Hematopoietic multipotent progenitor cell treated with erythropoietin and hydrocortisone succinate and interleukin-3 and kit ligand, for 4 days (in vitro differentiated cells): ENCODE measurements at regions not wholly inside any gene's neighbourhood (a gene's known extent, or its start where the extent isn't known, plus 50 kb on each side); places are given as distances from the start of the nearest gene placed in this dataset.

Experiments used
- DNase-seq: peaks from one replicate; pipeline ENCODE4 v3.0.0-alpha.2; 2015

DNA sequence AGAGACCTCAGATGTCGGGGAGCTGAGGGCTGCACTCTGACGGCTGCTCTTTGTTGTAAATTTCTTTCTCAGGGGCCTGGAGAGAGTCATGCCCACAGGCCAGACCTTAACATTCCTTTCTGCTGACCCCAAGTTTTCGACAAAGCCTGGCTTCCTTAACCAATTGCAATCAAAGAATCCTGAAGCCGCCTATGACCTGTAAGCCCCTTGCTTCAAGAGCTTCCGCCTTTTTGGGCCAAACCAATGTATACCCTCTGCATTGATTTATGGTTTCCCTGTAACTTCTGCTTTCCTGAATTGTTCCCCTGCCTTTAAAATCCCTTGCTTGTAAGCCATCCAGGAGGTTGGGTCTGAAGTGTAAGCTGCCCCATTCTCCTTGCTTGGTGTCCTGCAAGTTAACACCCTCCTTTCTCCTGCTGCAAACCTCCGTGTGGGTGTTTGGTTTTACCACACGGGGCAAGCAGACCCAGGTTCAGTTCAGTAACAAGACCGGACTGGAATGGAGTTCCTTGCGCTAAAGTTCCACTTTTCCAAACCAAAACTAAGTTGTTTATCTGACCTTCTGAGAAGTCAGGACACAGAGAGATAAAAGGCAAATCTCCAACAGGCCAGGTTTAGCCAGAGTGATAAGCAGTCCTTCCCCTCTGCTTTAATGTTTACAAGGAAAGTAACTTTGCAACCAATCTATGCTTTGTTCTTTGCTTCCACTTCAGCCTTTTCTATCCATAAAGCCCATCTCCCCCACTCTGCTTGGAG is 141.6 kb downstream of the KCNJ12 start:
- DNase-seq: peak; percentile 31

DNA sequence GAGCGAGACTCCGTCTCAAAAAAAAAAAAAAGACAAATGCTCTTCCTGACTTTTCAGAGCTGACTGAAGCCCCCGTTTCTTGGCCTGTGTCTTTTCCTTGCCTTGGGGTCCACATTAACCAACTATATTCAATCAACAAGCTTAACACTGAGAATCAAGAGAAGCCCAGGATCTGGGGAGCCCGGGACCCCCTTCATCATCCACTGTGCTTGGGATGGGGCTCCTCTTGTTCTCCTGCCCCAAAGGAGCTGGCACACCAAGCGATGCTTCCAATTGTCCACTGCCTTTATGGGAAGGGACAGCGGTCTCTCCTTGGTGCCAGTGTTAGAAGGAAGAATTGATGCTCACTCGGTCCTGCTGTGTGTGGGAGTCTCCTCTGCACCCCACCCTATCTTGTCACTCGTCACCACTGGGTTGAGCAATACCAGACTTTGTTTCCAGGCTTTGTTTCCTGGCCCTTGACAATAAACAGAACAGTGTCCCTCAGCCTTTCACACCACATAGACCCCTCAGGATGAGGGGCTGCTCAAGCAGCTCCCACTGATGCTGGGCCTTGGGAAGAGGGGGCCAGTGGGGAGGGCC is 146.7 kb downstream of the KCNJ12 start:
- no peak for DNase-seq

DNA sequence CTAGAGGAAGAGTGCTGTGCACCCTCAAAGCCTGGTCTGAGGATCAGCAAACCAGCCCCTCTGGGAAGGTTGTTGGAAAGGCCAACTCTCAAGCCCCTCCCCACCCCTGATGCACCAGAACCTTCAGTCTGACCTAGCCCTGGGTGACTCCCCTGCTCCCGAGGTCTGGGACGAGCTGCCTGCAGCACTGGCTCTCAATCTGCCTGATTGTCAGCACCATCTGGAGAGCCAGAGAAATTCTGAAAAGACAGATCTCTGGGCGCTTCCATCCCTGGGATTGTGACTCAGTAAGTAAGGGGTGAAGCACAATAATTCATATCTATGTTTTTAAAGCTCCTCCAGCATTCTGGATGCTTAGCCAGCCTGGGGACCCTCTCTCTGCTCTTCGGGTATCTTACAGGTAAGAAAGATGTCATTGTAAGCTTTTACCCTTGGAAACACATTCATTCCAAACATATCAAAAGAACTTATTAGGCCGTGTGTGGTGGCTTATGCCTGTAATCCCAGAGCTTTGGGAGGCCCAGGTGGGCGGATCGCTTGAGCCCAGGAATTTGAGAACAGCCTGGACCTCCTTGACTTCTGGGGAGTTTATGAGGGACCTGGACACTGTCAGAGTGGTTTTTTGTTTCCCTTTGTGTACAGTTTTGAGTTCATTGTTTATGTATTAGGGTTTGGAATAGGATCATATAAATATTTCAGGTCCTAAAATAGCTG is 147.5 kb downstream of the KCNJ12 start:
- no peak for DNase-seq

DNA sequence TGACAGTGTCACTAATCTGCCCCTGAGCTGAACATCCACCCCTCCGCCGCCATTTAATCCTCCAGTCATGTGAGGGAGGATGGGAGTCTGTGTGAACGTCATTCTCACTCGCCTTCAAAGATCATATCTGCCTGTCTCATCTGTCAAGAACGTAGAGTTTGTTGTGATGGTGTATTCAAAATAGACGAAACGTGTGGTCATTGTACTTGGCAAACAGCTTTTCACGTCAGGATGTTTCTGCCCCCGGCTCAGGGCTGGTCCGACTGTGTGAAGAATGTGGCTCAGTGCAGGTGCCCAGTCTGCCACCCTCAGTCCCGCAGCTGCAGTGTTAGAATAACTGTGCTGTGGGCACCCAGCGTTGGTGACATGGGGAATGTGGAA is 148.0 kb downstream of the KCNJ12 start:
- no peak for DNase-seq

DNA sequence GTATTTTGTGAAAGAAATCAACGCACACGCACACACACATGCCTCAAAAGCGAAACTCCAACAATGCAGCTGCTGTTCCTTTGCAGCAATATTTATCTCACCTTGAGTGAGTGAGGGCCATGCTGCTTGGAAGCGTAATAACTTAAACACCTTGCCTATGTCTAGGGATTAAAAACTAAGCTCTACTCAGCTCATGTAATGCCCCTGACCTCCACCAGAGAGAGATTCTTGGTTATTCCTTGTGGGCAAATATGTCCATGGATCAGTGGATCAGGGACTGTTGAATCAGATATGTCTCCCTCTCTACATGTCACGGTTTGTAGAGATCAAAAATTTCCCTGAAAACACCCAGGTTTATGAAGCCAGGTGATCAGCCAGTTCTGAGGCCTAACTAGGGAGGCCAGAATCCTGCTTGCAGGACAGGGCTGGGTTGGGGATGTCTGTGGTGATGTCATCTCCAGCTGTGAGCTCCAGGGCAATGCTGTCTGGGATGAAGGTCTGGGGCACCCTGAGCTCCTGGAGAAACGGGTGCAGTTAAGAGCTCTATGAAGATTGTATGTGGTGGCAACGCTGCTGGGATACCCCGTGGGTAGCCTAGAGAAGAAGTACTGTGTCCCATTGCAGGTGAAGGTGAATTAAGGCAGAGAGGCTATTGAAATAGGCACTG is 149.4 kb downstream of the KCNJ12 start:
- DNase-seq: no peak

DNA sequence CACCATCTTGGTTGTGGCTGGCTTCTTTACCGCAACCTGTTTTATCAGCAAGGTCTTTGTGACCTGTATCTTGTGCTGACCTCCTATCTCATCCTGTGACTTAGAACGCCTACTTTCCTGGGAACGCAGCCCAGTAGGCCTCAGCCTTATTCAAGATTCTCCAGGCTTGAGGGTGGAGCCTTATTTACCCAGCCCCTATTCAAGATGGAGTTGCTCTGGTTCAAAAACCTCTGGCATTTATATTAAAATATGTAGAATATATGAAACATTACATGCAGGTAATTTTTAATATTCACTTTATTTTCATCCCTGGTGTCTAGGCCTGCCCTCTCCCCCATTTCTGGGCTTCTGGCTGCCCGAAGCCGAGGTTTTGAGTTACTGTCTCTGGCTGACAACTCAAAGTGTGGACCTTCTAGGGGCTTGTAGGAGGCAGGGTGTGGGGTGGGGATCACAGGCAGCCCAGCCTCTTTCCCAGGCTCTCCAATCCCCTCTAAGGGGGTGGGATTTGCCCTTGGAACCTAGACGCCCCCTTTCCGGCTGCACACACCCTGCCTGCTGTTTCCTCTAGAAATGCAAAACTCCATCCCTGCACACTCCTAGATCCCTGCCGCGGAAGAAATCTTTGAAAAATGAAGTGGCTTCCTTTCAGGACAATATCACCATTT is 152.0 kb downstream of the KCNJ12 start:
- DNase-seq: no peak

DNA sequence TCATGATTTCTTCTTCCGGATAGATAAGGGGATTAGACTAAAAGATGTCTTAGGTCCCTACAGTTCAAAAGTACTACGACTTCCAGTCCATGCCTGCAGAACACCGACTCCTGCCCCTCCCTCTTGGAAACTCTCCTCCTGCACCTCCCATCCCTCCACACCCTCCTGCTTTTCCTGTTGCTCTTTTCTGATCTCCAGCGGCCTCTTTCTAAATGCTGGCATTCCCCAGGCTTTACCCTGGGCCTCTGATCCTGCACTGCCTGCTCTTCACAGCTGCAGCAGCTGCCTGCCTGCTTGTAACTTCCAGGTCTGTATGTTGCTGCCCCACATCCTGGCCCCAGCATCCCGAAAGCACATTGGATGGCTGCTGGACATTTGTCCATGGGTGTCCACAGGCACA is 154.2 kb downstream of the KCNJ12 start:
- DNase-seq: no peak

DNA sequence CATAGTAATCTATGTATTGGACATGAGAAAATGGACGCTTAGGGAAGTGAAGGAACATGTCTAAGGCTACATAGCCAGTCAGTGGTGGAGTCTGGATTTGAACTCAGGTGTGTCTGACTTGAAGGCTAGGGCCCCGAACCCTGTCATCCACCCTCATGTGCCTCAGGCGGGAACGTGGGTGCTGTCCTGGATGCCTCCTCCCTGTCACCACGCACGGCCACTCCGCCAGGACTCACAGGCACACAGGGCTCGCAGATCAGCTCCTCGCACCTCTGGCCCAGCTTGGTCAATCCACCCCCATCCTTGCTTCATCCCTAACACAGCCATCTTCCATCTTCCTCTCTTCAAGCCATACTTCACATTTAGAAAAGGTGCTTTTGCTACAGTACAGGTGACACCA is 154.7 kb downstream of the KCNJ12 start:
- no peak for DNase-seq

DNA sequence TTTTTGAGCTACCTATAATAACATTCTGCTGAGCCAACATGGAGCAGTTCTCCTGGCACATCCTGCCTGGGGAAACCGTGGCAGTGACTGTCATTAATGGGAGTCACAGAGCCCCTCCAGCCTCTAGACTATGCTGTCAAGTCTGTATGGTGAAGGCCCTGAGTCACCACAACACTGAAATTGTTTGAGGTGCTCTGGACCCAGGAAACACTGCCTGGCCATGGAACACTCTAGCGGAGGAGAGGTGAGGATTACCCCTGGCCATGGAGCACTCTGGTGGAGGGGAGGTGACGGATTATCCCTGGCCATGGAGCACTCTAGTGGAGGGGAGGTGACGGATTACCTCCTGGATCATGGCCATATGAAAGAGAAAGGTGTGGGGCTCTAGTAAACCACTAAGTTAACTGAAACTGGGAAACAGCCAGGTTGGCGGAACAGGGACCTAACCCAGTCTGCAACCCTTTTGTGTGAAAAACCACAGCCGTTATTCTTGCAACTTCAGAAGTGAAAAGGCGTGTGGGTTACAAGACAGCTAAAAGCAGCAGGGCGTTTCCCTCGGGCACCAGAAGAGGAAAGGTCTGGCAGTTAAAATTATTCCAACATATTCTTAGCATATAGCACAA is 156.7 kb downstream of the KCNJ12 start:
- DNase-seq: no peak

DNA sequence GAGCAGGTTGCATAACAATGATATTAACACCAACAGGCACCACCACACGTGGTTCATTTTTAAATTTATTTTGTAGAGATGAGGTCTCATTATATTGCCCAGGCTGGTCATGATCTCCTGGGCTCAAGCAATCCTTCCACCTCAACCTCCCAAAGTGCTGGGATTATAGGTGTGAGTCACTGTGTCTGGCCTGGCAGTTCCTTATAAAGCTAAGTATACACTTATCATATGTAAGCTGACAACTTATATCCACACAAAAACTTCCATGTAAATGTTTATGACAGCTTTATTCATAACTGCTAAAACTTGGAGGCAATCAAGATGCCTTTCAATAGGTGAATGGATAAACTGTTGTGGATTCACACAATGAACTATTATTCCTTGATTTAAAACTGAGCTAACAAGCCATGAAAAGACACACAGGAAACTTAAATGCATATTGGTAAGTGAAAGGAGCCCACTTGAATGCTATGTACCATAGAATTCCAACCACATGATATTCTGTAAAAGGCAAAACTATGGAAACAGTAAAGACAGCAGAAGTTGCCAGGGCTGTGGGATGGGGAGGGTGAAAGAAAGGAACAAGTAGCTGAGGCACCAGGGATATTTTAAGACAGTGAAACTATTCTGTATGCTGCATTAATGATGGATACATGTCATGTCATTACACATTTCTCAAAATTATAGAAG is 156.5 kb upstream of the KCNJ18 start:
- DNase-seq: no peak

DNA sequence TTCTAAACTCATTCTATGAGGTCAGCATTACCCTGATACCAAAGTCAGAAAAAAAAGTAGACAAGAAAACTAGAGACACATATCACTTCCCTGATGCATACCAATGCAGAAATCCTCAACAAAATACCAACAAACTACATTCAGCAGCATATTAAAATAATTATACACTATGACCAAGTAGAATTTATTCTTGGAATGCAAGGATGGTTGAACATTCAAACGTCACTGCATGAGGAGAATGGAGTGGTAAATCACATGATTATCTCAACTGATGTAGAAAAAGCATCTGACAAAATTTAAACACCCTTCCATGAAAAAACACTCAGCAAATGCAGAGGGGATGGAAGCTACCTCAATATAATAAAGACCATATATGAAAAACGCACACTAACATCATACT is 155.0 kb upstream of the KCNJ18 start:
- DNase-seq: no peak

DNA sequence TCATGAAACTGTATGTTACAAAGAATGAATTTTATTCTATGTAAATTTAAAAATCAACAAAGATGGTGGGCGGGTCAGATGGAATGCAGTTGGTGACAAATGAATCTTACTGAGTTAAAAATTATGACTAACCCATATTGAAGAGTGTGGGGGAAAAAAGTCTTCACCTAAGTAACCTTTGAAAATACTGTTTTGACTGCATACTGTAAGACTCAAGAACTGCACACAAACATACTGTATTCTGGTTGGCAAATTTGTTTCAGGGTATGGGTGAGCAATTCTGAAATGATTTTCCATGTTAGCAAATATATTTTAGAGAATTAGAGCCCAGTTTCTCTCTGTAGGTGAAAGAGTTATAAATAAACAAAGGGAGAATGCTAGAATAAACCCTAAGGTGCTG is 153.7 kb upstream of the KCNJ18 start:
- no peak for DNase-seq

DNA sequence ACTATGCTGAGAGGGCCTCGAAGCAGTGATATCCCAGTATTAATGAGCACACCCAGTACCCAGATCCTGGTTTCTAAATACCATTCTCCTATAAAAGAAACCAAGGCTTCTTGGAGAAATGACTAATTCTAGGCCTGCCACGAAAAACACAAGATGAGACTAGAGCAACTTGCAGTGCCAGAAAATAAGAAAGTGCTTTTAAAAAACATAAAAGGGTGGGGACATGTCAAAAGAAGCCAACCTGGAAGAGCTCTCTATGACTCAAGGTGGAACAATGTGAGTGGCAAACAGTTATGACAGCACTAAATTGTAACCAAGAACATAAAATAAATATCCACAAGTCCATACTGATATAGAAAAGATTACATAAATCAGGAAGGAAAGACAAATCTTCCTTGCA is 153.2 kb upstream of the KCNJ18 start:
- no peak for DNase-seq

DNA sequence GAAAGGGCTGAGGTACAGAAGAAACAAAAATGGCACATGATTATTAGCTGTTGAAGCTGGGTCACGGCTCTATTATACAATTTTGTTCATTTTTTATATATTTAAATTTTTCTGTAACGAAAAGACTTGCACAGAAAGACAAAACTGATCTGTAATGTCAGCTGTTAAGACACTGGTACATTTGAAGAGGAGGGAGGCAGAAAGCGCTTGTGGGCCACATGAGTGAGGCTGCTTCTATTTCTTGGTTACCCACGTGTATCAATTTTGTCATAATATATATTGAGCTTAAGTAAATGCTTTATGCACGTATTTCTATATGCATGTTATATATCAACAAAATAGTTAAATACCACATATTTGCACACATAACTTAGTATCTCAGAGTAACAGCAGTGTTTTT is 151.8 kb upstream of the KCNJ18 start:
- DNase-seq: no peak

DNA sequence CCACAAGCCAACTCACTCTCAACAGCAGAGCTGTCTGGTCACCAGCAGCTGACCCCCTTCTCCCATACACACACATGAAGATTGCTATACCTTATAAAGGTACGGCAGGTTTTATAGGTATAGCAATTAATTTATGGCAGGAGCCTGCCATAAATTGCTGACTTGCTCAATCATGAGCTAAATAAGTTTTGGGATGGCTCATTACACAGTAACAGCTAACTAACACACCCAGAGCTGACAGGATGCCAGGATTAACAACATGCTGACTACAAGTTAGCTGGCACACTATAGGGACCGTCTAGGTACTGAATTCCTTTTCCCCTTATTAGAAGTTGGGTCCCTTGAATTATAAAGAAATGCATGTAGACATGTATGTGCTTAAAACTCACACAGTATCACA is 150.3 kb upstream of the KCNJ18 start:
- no peak for DNase-seq

DNA sequence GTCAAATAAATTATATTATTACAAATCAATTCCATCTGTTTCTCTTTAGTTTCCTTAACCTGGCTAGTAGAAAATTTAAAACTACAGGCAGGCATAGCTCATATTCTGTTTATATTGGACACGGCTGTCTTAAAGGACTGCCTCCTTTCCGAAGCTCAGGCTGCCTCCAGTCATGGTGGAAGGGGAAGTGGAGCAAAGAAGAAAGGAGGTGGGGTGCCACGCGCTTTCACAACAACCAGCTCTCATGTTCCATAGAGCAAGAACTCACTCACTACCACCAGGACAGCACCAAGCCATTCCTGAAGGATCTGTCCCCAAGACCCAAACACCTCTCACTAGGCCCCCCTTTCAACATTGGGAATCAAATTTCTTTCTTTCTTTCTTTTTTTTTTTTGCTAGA is 149.3 kb upstream of the KCNJ18 start:
- peak; percentile 18 for DNase-seq

DNA sequence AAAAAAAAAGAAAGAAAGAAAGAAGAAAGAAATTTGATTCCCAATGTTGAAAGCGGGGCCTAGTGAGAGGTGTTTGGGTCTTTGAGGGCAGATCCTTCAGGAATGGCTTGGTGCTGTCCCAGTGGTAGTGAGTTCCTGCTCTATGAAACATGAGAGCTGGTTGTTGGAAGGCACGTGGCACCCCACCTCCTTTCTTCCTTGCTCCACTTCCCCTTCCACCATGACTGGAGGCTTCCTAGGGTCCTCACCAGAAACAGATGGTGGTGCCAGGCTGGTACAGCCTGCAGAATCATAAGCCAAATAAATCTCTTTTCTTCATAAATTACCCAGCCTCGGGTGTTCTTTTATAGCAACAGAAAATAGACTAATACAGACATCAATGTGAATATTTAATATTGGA is 147.3 kb upstream of the KCNJ18 start:
- peak; percentile 12 for DNase-seq

DNA sequence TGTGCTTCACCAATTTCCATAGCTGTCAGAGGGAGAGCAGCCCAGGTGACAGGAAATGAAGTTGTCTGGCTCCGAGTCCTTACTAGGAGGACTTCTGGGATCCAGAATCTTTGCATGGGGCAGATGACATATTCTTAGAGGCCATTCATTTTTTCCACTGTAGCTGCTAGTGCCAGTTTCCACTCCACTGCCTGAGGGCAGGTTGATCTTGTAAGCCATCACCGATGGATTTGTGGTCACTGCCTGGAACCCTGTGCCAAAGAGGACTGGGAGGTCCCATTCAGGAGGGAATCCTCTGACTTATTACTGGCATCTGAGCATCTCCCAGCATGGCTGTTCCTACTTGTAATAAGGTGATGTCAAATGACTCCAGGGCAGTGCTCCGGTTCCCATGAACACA is 144.1 kb upstream of the KCNJ18 start:
- DNase-seq: no peak

DNA sequence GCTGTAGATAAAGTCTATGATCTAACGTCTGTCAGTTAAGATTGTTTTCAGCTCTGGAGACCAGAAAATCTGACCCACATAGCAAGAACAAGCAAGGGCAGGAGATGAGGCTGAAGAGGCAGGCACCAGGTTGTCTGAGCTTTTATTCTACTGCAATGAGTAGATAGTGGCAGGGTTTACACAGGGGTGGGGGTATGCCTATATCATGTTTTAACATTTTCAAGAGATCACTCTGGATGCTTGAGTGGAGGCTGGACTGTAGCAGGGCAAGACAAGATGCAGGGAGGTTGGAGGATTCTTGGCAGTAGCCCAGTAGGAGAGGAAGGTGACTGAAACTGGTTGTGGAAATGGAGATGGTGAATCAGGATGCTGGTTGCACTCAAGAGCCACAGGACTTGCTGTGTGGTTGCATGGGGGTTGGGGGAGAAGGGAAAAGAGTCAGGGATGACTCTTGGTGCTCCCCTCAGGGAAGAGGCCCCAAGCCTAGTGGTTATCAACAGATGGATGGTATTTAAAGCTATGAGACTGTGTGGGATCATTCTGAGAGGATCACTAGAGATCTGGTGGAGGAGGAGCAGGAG is 143.1 kb upstream of the KCNJ18 start:
- DNase-seq: no peak

DNA sequence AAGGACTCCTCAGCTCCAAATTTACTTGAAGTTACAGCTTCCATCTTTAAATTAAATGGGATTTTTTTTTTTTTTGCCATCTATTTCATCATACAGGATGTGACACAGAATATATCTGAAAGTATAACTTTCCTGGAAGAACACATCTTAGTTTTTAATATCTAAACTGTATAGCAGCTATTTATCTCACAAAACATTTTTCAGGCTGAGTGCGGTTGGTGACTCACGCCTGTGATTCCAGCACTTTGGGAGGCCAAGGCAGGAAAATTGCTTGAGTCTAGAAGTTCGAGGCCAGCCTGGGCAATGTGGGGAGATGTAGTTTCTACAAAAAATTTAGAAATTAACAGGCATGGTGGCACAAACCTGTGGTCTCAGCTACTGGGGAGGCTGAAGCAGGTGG is 142.3 kb upstream of the KCNJ18 start:
- DNase-seq: peak; percentile 9

DNA sequence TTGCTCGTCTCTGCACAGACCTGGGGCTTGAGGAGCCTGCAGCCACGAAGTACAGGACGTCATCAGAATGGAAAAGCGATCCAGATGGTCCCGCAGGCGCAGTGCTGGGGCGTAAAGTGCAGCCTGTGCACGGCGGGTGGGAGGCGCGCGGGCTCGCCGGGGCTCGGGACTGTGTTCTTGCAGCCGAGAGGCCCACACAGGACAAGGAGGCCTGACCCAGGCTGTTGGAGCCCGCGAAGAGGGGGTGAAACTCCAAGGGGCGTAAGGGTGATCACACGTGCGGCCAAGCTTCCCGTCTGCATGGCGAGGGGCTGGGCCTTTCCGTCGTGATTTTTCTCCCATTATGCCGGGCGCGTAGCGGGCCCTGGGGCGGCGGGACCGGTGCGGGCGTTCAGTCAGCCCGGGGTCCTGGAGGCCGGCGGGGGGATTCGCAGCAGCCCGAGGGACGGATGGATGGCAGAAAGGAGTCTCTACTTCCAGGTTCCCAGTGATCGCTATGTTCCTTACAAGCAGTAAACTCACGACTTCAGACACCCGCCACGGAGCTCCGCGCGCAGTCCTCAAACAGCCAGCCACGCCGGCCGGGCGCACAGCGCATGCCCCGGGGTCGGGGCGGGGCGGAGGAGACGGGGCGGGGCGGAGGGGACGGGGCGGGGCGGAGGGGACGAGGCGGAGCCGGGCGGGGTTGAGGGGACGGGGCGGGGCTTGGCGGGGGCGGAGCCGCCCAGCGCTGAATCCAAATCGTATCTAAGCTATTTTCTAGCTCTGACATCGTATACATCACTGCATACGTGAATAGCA is 141.0 kb upstream of the KCNJ18 start:
- peak; percentile 82 for DNase-seq
